ENCODE measurements at regions not wholly inside any gene's neighbourhood (a gene's known extent, or its start where the extent isn't known, plus 50 kb on each side); places are given as distances from the start of the nearest gene placed in this dataset.

DNA sequence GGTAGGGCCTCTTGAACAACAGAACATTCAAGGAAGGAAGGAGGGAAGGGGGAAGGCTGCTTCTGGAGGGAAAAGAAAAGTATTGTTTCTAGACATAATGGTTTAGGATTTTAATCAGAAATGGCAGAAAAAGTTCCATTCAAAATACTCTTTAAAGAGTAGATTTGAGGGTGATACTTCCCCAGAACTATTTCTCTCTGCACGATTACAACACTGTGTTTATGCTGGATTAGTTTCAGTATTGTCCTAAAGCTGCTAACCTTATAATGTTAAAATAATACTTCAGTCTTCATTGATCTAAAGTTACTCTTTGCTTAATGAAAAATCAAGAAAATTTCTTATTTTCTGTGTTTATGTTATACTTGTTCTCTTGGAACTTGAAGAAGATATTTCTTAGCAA, 1026.3 kb upstream of the PABPC4L start:
- Histone ChIP-seq H3K27ac (ENCODE audit: low read length) (no peak overlapping the region), H3K4me1 (ENCODE audit: insufficient read depth, low read length) (no peaks in the 10 kb centered on the region), H3K27me3 (ENCODE audit: low read length) (no peaks in the 10 kb centered on the region), H3K79me2 (ENCODE audit: low read length) (no peaks in the 10 kb centered on the region), H3K9me3 (ENCODE audit: low read length) (no peaks in the 10 kb centered on the region), H3K4me3 (ENCODE audit: low read length) (no peak overlapping the region), H3K9ac (ENCODE audit: low read length) (no peak overlapping the region), H4K20me1 (ENCODE audit: low read length) (no peaks in the 10 kb centered on the region), H3K36me3 (ENCODE audit: low read depth, low read length) (no peaks in the 10 kb centered on the region), H3K9me2 (replicated peaks; ENCODE audit: low read length) (no peaks in the 10 kb centered on the region), H3K4me2 (ENCODE audit: low read length) (no peak overlapping the region), H2AFZ (ENCODE audit: low read length) (no peak overlapping the region), H3F3A (ENCODE audit: low read length, unreplicated experiment) (no peaks in the 10 kb centered on the region)
- ATAC-seq (no peak), DNase-seq (no peak)
- ChIA-PET POLR2A (ENCODE audit: unreplicated experiment) (no interaction called here), CTCF (no interaction called here)
- intact Hi-C loops (cut with micrococcal nuclease), result no loop called here
- BruUV-seq (replicated peaks), result no TSS peak
- no peak for TF ChIP-seq EZH2 (IDR thresholded peaks at IDR 0.05; ENCODE audit: low read length, unreplicated experiment)
- TF ChIP-seq EZH2phosphoT487 (IDR thresholded peaks at IDR 0.05; ENCODE audit: borderline replicate concordance, low read length), result no peak
- TF ChIP-seq, protein P1, sequence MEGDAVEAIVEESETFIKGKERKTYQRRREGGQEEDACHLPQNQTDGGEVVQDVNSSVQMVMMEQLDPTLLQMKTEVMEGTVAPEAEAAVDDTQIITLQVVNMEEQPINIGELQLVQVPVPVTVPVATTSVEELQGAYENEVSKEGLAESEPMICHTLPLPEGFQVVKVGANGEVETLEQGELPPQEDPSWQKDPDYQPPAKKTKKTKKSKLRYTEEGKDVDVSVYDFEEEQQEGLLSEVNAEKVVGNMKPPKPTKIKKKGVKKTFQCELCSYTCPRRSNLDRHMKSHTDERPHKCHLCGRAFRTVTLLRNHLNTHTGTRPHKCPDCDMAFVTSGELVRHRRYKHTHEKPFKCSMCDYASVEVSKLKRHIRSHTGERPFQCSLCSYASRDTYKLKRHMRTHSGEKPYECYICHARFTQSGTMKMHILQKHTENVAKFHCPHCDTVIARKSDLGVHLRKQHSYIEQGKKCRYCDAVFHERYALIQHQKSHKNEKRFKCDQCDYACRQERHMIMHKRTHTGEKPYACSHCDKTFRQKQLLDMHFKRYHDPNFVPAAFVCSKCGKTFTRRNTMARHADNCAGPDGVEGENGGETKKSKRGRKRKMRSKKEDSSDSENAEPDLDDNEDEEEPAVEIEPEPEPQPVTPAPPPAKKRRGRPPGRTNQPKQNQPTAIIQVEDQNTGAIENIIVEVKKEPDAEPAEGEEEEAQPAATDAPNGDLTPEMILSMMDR (conservative IDR thresholded peaks at IDR 0.05; ENCODE audit: low read depth, low read length), result no peak

DNA sequence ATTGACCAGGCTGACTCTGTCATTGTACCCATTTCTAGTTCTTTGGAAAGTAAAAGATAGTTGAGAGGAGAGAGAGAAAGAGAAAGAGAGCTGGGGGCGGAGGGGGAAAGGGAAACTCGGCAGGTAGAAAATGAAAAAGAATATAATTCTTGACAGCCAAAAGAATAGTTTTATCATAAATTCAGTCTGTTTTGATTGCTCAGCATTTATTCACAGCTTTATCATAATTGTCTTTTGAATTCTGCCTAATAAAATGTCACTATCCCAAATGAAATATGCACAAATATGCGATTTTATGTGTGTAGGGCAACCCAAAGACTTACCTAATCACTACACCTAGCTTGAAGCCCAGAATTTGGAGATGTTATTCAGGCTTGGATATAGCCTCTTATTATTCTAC, 1024.0 kb upstream of the PABPC4L start:
- H3K4me3 ChIP-seq (ENCODE audit: low read length), result no peak overlapping the region
- no peak overlapping the region for H3K9ac ChIP-seq (ENCODE audit: low read length)
- H3K4me2 ChIP-seq (ENCODE audit: low read length), result no peak overlapping the region
- no peaks in the 10 kb centered on the region for H3K9me3 ChIP-seq (ENCODE audit: low read length)
- H4K20me1 ChIP-seq (ENCODE audit: low read length), result no peaks in the 10 kb centered on the region
- ATAC-seq (no peak), DNase-seq (no peak)
- no peaks in the 10 kb centered on the region for H3K79me2 ChIP-seq (ENCODE audit: low read length)
- H3K27ac ChIP-seq (ENCODE audit: low read length), result no peak overlapping the region
- no peaks in the 10 kb centered on the region for H3K9me2 ChIP-seq (replicated peaks; ENCODE audit: low read length)
- BruUV-seq (replicated peaks), result no TSS peak
- intact Hi-C loops (cut with micrococcal nuclease), result no loop called here
- no peaks in the 10 kb centered on the region for H3K36me3 ChIP-seq (ENCODE audit: low read depth, low read length)
- no peaks in the 10 kb centered on the region for H3K4me1 ChIP-seq (ENCODE audit: insufficient read depth, low read length)
- TF ChIP-seq, protein P1 (conservative IDR thresholded peaks at IDR 0.05; ENCODE audit: low read depth, low read length), result no peak
- TF ChIP-seq EZH2 (IDR thresholded peaks at IDR 0.05; ENCODE audit: low read length, unreplicated experiment), result no peak
- TF ChIP-seq EZH2phosphoT487 (IDR thresholded peaks at IDR 0.05; ENCODE audit: borderline replicate concordance, low read length), result no peak
- no peaks in the 10 kb centered on the region for H3F3A ChIP-seq (ENCODE audit: low read length, unreplicated experiment)
- H2AFZ ChIP-seq (ENCODE audit: low read length), result no peak overlapping the region
- H3K27me3 ChIP-seq (ENCODE audit: low read length), result no peaks in the 10 kb centered on the region
- CTCF ChIA-PET, result no interaction called here
- POLR2A ChIA-PET (ENCODE audit: unreplicated experiment), result interaction anchor here (0.6 kb wide), 1 partner anchor 391 kb away, joined by 3 read pairs; no protein-coding TSS in a partner anchor

DNA sequence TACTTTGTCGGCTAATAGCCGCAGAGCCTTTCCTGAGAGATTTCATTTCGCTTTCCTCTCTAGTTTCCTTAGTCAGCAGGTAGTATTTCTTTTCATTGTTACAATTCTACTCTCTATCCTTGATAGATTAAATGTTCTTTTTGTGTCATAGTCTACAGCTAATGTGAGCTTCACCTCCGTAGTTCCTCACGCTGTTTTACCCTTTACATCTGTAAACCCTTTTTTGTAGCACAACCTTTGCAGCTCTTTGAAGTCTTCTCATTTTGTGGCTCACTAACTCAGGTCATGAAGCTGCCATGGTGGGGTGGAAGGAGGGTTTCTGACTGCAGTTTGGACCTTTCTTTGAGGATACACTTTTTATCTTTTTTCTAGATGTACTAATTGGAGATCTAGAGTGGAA, 1008.8 kb upstream of the PABPC4L start:
- peak overlapping the region; percentile 45; the same call in 1 of the 2 replicates for H2AFZ ChIP-seq (ENCODE audit: low read length)
- no peaks in the 10 kb centered on the region for H3K9me3 ChIP-seq (ENCODE audit: low read length)
- no peaks in the 10 kb centered on the region for H4K20me1 ChIP-seq (ENCODE audit: low read length)
- H3K36me3 ChIP-seq (ENCODE audit: low read depth, low read length), result no peaks in the 10 kb centered on the region
- intact Hi-C loops (cut with micrococcal nuclease), result no loop called here
- no peaks in the 10 kb centered on the region for H3K9me2 ChIP-seq (replicated peaks; ENCODE audit: low read length)
- no peak overlapping the region for H3K4me2 ChIP-seq (ENCODE audit: low read length)
- no peaks in the 10 kb centered on the region for H3K79me2 ChIP-seq (ENCODE audit: low read length)
- no peak overlapping the region for H3K9ac ChIP-seq (ENCODE audit: low read length)
- BruUV-seq (replicated peaks), result no TSS peak
- H3K27me3 ChIP-seq (ENCODE audit: low read length), result no peaks in the 10 kb centered on the region
- no peak overlapping the region for H3K27ac ChIP-seq (ENCODE audit: low read length)
- no peak overlapping the region for H3K4me3 ChIP-seq (ENCODE audit: low read length)
- POLR2A ChIA-PET (ENCODE audit: unreplicated experiment), result no interaction called here
- H3F3A ChIP-seq (ENCODE audit: low read length, unreplicated experiment), result no peaks in the 10 kb centered on the region
- DNase-seq, result no peak
- ATAC-seq, result no peak
- H3K4me1 ChIP-seq (ENCODE audit: insufficient read depth, low read length), result no peaks in the 10 kb centered on the region
- no peak for TF ChIP-seq EZH2phosphoT487 (IDR thresholded peaks at IDR 0.05; ENCODE audit: borderline replicate concordance, low read length)
- no peak for TF ChIP-seq EZH2 (IDR thresholded peaks at IDR 0.05; ENCODE audit: low read length, unreplicated experiment)
- TF ChIP-seq, protein P1 (conservative IDR thresholded peaks at IDR 0.05; ENCODE audit: low read depth, low read length), result no peak
- CTCF ChIA-PET, result no interaction called here

All from PC-3 (cell line).